Renal cortical epithelial cell (primary cell): ENCODE measurements at regions not wholly inside any gene's neighbourhood (a gene's known extent, or its start where the extent isn't known, plus 50 kb on each side); places are given as distances from the start of the nearest gene placed in this dataset.
"Not testable (repeated sequence)": the region's sequence is repeated elsewhere in the genome, so short reads cannot be mapped to it uniquely, and the experiment has no call there.

ENCODE experiments used
- DNase-seq: peaks from one replicate; pipeline ENCODE4 v3.0.0-alpha.2; 2011; ENCODE audit warnings: low read depth

- not testable (repeated sequence) for DNase-seq
Observed at GRCh38 chr2:94737145-94737544, 134.1 kb upstream of the TEKT4 start.

GRCh38 chr2:94737736-94738342, 133.4 kb upstream of the TEKT4 start:
- DNase-seq, result not testable (repeated sequence)

GRCh38 chr2:94753466-94753998, 117.7 kb upstream of the TEKT4 start:
- DNase-seq, result no peak

DNA sequence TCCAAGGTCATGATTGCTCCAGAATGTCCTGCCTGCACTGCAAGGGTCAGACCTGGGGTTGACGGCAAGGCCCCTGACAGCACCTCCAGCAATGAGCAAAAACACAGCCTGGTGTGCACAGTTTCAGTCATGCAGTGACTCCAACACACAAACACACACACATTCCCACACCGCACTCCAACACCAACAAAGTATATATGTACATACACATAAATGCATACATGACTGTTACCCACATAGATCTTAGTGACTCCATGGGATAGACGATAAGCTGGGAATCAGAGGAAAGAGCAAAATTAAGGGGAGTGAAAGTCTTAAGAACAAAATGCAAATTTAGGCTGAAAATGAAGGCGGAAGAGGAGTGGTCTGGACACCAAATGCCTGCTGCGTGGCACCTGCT, 112.7 kb upstream of the TEKT4 start:
- no peak for DNase-seq

DNA sequence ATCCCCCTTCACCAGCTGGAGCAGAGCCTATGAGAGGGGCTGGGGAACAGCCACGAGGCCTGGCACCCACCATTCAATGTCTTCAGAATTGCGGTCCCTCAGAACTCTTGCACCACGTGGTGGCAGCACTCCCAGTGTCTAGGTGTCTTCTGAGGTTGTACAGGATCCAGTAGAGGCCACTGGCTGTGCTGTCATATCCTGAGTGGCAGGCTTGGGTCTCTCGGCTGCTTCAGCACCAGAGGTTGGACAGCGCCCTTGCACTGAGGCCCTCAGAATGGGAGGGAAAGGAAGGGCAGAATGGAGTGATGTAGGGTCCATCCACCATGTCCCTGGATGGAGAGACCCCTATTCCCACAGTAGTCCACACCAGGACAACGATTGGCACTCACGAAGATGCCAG, 112.0 kb upstream of the TEKT4 start:
- no peak for DNase-seq

DNA sequence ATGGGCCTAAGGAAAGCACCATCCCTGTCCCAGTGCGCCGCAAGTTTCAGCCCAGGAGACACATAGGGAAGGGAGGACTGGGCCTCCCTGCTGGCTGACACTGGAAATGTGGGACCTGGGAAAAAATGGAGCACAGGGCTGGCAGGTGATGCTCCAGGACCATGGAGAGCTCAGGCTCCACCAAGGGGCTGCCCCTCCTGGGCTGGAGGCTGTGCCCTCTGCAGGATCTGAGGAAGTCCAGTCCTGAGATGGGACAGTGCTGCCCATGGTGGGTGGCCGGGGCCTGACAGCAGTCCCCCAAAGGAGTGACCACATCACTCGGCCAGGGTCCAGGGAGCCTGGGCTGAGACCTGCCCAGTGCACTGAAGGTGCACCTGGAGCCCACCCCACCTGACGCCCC, 108.6 kb upstream of the TEKT4 start:
- DNase-seq, result no peak

DNA sequence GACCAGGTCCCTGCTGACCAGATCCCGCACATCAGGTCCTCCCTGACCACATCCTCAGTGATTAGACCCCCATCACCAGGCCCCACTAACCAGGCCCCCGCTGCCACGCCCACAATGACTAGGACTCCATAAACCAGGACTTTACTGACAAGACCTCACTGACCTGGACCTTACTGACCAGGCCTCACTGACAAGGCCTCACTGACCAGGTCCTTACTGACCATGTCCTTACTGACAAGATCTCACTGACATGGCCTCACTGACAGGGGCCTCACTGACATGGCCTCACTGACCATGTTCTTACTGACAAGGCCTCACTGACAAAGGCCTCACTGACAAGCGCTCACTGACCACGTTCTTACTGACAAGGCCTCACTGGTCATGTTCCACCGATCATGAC, 107.9 kb upstream of the TEKT4 start:
- DNase-seq, result no peak

- DNase-seq, result not testable (repeated sequence)
Observed at GRCh38 chr2:94764331-94764730, 106.9 kb upstream of the TEKT4 start.

GRCh38 chr2:94767336-94767735, 103.9 kb upstream of the TEKT4 start:
- no peak for DNase-seq

DNA sequence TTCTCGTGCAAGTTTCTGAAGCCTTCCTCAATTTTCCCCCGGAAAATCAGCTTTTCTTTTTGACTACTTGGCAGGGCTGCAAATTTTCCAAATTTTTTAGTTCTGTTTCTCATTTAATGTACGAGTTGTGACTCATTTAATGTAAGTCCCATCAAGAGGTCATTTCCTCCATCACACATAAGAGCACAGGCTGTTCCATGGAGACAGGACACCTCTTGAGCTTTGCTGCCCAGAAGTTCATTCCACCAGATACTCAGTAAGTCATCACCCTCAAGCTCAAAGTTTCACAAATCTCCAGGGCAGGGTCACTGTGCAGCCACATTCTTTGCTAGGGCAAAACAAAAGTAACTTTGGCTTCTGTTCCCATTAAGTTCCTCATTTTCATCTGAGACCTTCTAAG, 101.5 kb upstream of the TEKT4 start:
- no peak for DNase-seq

GRCh38 chr2:94774851-94775250, 96.4 kb upstream of the TEKT4 start:
- DNase-seq, result no peak

GRCh38 chr2:94776036-94776435, 95.2 kb upstream of the TEKT4 start:
- no peak for DNase-seq

DNA sequence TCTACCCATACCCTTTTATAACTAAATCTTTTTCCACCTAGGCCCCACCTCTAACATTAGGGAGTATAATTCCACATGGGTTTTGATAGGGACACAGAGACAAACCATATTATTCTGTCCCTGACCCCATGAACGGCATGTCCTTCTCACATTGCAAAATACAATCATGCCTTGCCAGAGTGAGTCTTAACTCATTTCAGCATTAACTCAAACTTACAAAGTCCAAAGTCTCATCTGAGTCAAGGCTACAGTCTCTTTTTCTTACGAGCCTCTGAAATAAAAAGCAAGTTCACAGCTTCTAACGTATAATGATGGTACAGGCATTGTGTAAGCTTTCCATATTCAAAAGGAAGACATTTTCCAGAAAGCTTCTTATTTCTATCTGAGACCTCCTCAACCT, 86.1 kb upstream of the TEKT4 start:
- not testable (repeated sequence) for DNase-seq

DNA sequence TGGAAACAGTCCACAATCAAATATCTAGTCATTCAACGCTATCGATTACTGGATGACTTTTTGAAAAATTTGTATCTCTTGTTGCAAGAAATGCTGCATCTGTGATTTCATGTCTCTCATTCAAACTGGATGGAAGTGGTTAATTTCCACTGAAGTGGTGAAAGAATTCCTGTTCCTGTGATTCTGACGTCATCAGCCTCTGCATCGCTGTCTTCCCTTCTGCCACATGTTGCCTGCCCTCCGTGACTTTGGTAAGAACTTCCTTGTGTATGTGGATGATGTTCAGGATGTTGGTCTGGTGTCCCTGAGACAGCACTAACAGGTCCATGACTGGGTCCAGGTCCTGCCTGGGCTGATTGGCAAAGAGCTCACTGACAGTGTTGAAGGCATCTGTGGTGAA, 84.8 kb upstream of the TEKT4 start:
- not testable (repeated sequence) for DNase-seq

GRCh38 chr2:94790169-94790568, 81.1 kb upstream of the TEKT4 start:
- DNase-seq, result not testable (repeated sequence)

GRCh38 chr2:94797235-94797634, 74.0 kb upstream of the TEKT4 start:
- peak; percentile 4 for DNase-seq
